ENCODE measurements at regions not wholly inside any gene's neighbourhood (a gene's known extent, or its start where the extent isn't known, plus 50 kb on each side); places are given as distances from the start of the nearest gene placed in this dataset.
A peak's percentile ranks its signal among the peaks of the same experiment; 100 is the strongest.

DNA sequence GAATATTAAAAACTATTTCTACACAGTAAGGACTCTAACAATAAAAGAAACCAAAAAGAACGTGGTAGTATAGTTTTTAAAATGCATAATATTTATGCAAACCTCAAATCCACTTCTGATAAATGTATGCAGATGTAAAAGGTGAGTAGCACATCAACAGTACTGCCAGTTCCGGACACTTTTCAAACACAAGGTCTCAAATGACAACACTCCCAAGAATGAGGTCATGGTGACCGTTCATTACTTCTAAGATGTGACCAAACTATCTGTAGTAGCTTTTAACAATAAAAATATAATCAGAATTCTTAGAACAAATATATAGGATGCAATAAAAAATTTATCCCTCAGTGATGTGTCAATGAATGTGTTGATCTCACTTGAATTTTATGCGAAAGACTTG is 238.7 kb upstream of the NREP start:
- Histone ChIP-seq H3K36me3 (ENCODE audit: low read depth) (no peaks in the 10 kb centered on the region), H3K27me3 (ENCODE audit: insufficient read depth, low read depth) (no peaks in the 10 kb centered on the region), H3K4me1 (replicated peaks; ENCODE audit: insufficient read depth) (no peaks in the 10 kb centered on the region), H3K27ac (no peak overlapping the region), H3F3A (ENCODE audit: insufficient read depth, low read depth) (no peaks in the 10 kb centered on the region), H3K79me2 (ENCODE audit: low read depth) (no peaks in the 10 kb centered on the region), H3K4me3 (no peak overlapping the region), H3K9me3 (ENCODE audit: insufficient read depth, low read depth) (no peaks in the 10 kb centered on the region), H2AFZ (no peak overlapping the region), H4K20me1 (ENCODE audit: insufficient read depth) (no peaks in the 10 kb centered on the region), H3K4me2 (no peak overlapping the region), H3K9me2 (ENCODE audit: insufficient read depth) (no peaks in the 10 kb centered on the region)
- TF ChIP-seq EZH2 (IDR thresholded peaks at IDR 0.05; ENCODE audit: low read depth), result no peak
- TF ChIP-seq, protein P1, sequence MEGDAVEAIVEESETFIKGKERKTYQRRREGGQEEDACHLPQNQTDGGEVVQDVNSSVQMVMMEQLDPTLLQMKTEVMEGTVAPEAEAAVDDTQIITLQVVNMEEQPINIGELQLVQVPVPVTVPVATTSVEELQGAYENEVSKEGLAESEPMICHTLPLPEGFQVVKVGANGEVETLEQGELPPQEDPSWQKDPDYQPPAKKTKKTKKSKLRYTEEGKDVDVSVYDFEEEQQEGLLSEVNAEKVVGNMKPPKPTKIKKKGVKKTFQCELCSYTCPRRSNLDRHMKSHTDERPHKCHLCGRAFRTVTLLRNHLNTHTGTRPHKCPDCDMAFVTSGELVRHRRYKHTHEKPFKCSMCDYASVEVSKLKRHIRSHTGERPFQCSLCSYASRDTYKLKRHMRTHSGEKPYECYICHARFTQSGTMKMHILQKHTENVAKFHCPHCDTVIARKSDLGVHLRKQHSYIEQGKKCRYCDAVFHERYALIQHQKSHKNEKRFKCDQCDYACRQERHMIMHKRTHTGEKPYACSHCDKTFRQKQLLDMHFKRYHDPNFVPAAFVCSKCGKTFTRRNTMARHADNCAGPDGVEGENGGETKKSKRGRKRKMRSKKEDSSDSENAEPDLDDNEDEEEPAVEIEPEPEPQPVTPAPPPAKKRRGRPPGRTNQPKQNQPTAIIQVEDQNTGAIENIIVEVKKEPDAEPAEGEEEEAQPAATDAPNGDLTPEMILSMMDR (conservative IDR thresholded peaks at IDR 0.05), result no peak
- CTCF ChIA-PET, result no interaction called here
- POLR2A ChIA-PET (ENCODE audit: unreplicated experiment), result no interaction called here
- BruUV-seq (replicated peaks), result no TSS peak
- DNase-seq, result no peak
- intact Hi-C loops (cut with micrococcal nuclease; ENCODE audit: unreplicated experiment), result no loop called here

DNA sequence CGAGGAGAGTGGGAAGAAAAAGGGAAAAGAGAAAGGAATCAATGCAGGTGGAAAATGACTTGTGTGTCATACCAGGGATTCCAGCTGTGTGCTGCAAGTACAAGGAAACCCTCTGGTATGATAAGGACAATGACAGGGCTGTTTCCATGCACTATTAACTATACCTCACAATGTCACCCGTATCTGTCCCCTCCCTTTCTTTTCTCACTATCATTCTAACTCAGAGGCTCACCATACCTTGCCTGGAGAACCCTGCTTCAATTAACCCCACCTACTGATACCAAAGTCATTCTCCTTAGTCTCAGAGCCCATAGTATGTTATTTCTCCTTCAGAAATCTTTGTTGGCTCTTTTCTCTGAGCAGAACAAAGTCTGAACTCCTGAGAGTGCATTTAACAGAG is 236.2 kb upstream of the NREP start:
- H3F3A ChIP-seq (ENCODE audit: insufficient read depth, low read depth), result no peaks in the 10 kb centered on the region
- H3K4me2 ChIP-seq, result no peak overlapping the region
- H3K9me3 ChIP-seq (ENCODE audit: insufficient read depth, low read depth), result no peaks in the 10 kb centered on the region
- no peaks in the 10 kb centered on the region for H3K9me2 ChIP-seq (ENCODE audit: insufficient read depth)
- no peak overlapping the region for H3K4me3 ChIP-seq
- intact Hi-C loops (cut with micrococcal nuclease; ENCODE audit: unreplicated experiment), result no loop called here
- no TSS peak for BruUV-seq (replicated peaks)
- no peak overlapping the region for H3K27ac ChIP-seq
- no peak for DNase-seq
- no peak for TF ChIP-seq EZH2 (IDR thresholded peaks at IDR 0.05; ENCODE audit: low read depth)
- TF ChIP-seq, protein P1 (conservative IDR thresholded peaks at IDR 0.05), result no peak
- no peaks in the 10 kb centered on the region for H4K20me1 ChIP-seq (ENCODE audit: insufficient read depth)
- ChIA-PET CTCF (no interaction called here), POLR2A (ENCODE audit: unreplicated experiment) (no interaction called here)
- H2AFZ ChIP-seq, result no peak overlapping the region
- no peaks in the 10 kb centered on the region for H3K27me3 ChIP-seq (ENCODE audit: insufficient read depth, low read depth)
- H3K4me1 ChIP-seq (replicated peaks; ENCODE audit: insufficient read depth), result no peaks in the 10 kb centered on the region
- no peaks in the 10 kb centered on the region for H3K79me2 ChIP-seq (ENCODE audit: low read depth)
- no peaks in the 10 kb centered on the region for H3K36me3 ChIP-seq (ENCODE audit: low read depth)

DNA sequence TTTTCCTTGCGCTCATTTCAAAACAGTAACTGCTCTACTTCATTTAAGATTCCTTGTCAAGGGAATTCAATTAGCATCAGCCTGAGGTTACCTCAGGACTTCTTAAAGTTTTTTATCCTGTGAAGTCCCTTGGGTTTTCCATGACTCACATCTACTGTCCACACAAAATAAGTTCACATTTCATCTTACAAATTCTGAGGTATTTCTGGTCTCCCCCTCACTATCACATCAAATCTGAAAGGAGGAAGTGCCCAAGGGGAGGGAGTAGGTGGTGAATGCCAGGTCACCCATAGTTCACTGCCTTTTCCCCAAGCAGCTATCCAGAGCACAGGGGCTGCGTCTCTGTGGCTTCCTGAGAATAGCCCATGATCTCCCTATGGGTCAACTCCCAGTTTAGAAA is 227.1 kb upstream of the NREP start:
- peak in 1 of 2 experiments; percentile 61 for DNase-seq
- intact Hi-C loops (cut with micrococcal nuclease; ENCODE audit: unreplicated experiment), result no loop called here
- Histone ChIP-seq H3K9me3 (ENCODE audit: insufficient read depth, low read depth) (no peaks in the 10 kb centered on the region), H3K4me2 (no peak overlapping the region), H4K20me1 (ENCODE audit: insufficient read depth) (no peaks in the 10 kb centered on the region), H3K9me2 (ENCODE audit: insufficient read depth) (no peaks in the 10 kb centered on the region), H3K27ac (no peak overlapping the region), H3F3A (ENCODE audit: insufficient read depth, low read depth) (no peaks in the 10 kb centered on the region), H3K4me1 (replicated peaks; ENCODE audit: insufficient read depth) (0 out of 2 replicates have a peak, but pooled peaks cover 4% of the 10 kb centered on the region), H3K27me3 (ENCODE audit: insufficient read depth, low read depth) (no peaks in the 10 kb centered on the region), H3K36me3 (ENCODE audit: low read depth) (no peaks in the 10 kb centered on the region), H3K79me2 (ENCODE audit: low read depth) (no peaks in the 10 kb centered on the region), H2AFZ (no peak overlapping the region), H3K4me3 (no peak overlapping the region)
- TF ChIP-seq EZH2 (IDR thresholded peaks at IDR 0.05; ENCODE audit: low read depth), result no peak
- TF ChIP-seq, protein P1 (conservative IDR thresholded peaks at IDR 0.05), result no peak
- ChIA-PET POLR2A (ENCODE audit: unreplicated experiment) (no interaction called here), CTCF (no interaction called here)
- BruUV-seq (replicated peaks), result no TSS peak
